HG02623 (cell line): ENCODE measurements at regions not wholly inside any gene's neighbourhood (a gene's known extent, or its start where the extent isn't known, plus 50 kb on each side); places are given as distances from the start of the nearest gene placed in this dataset.
A peak's percentile ranks its signal among the peaks of the same experiment; 100 is the strongest.

Source experiments
- ATAC-seq: cut with Tn5 transposase; IDR thresholded peaks from one replicate; pipeline ENCODE4 v1.9.1; 2021; ENCODE audit warnings: moderate library complexity; ENCODE audit not compliant: unreplicated experiment

GRCh38 chr1:200319148-200319547 is 90.7 kb downstream of the ZNF281 start:
- no peak for ATAC-seq

- ATAC-seq, result no peak
These were observed 92.6 kb downstream of the ZNF281 start for GRCh38 chr1:200317236-200317635.

DNA sequence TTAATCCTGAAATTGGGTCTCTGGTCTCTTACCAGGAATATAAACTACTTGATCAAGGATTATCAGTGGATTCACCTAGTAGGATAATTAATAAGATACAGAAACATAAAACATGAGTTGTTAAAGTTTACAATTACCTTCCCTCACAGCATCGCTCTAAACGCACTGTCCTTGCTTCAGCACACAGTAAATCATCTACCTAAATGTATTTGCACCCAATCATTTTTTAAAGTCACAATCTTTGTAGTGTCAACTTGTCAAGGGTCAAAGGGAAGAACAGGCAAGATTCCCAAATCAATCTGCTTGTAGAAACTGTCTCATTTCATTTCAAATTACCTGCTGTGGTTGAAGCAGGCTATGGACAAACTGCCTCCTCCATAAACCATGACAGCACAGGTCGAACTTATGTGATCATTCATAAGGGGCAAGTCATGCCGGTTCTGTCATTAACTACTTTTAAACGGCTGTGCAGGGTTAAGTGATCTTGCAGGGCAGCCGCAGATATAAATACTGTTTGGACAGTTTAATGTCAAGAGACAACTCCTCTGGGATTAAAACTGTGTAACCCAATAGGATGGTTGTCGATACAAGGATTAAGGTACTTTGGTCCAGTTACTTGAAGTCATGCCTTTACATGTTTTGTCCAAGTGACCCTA is 93.6 kb downstream of the ZNF281 start:
- ATAC-seq, result no peak

DNA sequence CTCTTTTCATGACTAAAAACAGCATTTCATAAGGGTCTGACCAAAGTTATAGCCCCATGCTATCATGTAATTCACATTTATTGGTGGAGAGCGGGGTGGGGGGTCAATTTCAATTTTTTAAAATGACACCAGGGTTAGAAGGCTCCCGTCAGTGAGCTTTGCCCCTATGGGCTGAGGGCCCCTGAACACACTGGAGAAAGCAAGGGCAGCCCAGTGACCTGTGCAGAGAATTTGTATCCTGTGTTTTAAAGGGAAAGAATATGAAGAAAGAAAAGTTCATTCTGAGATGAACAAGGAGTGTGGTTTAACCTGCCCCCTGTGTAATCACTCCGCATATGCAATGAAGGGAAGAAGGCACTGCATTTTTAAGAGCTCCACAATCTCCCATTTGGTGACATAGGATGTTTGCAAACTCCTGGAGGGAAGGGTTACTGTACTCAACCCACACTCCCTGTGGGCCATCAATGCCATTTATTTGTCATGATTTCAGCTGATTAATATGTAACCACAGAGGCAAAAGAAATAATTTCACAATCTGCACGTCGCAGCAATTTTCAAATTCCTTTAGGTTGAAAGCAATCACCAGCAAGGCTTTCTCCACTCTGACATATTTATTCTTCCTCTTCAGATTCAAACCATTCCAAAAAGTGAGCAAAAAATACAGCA is 95.6 kb downstream of the ZNF281 start:
- no peak for ATAC-seq

DNA sequence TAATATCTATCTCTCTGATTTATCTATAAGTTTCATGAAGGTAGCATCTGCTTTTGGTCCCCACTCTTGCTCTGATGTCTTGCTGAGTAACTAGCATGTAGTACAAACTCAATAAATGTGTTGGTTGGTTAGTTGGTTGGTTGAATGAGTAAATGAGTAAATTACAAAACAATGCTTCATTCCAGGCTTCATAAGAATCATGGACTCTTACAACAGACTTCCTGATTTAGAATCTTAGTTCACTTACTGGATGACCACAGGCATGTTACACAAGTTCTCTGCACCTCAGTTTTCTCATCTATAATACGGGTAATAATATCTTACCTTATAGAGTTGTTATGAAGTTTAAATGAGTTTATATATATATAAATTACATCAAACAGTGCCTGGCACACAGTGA is 98.6 kb downstream of the ZNF281 start:
- ATAC-seq, result no peak

- no peak for ATAC-seq
These were observed 99.0 kb downstream of the ZNF281 start for GRCh38 chr1:200310824-200311223.

DNA sequence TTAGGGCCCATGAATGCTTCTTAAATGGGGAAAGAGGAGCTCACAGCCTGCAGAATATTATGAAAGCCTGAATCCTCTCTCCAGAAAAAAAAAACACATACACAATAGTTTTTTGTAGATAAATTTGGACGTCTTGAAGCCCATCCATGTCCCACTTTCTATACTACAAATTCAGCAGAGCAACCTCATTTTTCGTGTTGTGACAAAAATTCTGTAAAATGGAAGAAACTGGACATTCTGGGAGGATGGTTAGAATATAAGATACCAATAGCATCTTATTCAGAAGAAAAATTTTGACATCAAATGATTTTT is 102.1 kb downstream of the ZNF281 start:
- no peak for ATAC-seq

DNA sequence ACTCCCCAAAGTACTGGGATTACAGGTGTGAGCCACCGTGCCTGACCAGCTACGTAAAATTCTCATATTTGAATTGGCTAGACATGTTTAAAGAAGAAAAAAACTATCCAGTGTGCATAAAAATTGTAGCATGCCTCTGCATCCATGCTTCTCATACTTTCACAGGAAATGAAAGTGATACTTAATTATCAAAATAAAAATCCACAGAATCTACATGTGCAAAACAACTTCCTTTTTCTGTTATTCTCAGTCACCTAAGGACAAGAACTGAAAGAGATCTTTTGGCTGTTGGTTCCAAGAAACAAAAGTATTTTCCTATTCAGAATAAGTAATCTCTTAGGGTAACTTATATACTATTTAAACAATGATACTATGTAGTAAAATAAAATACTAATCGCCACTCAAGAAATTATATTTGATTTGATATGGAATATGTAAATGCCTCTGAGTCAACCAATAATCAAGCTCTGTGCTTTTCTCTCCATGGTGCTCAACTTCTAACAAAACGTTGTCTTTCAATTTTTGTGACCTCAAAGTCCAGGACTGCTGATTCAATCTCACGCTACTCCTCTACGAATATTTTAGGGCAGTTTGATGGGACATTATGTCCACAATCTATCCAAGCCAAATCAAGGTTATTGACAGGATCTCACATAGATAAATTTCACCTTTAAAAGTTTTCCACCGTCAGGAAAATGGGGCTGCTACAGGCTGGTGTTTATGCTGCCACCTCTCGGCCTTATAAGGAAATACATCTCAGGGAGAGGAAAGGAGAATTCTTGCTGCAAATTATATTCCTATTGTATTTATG is 102.7 kb downstream of the ZNF281 start:
- ATAC-seq, result peak; percentile 51

- ATAC-seq, result no peak
These were observed 104.0 kb downstream of the ZNF281 start for GRCh38 chr1:200305806-200306205.

GRCh38 chr1:200304171-200304570 is 105.7 kb downstream of the ZNF281 start:
- ATAC-seq, result no peak

- peak; percentile 1 for ATAC-seq
These were observed 106.9 kb downstream of the ZNF281 start for GRCh38 chr1:200302921-200303290.

DNA sequence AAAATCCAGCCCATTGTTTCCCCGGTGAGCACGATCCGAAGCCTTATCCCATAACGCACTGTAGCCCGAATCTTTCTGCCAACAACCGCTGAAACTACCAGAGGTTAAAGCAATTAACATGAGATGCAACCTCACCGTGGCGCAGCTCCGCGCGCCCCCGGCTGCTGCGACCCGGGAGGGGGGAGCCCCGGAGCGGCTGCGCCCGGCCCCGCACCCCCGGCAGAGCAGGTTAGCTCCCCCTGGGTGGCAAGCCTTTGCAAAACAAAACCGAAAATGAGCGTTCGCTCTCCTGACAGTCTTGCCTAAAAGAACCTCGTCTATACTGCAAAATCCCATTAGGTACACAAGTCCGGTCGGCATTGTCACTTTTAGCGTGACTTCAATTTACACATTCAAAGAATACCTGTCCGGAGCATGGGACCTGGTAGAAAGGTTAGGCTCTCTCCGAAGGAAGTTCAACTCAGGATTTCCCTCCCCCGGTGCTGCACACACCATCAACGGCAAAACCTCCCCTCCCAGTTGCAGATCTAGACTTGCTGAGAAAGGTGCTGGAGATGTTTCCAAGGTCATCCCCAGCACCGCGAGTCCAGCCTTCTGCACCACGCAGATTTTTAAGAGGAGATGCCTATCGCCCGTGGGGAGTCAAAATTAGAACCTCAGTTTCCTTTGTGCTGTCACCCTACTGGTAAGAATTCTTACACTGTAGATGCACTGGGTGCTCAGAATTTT is 107.5 kb downstream of the ZNF281 start:
- peak; percentile 55 for ATAC-seq

GRCh38 chr1:200301152-200301551 is 108.7 kb downstream of the ZNF281 start:
- no peak for ATAC-seq

GRCh38 chr1:200299571-200299970 is 110.3 kb downstream of the ZNF281 start:
- ATAC-seq, result no peak

- no peak for ATAC-seq
These were observed 111.6 kb downstream of the ZNF281 start for GRCh38 chr1:200298242-200298641.

DNA sequence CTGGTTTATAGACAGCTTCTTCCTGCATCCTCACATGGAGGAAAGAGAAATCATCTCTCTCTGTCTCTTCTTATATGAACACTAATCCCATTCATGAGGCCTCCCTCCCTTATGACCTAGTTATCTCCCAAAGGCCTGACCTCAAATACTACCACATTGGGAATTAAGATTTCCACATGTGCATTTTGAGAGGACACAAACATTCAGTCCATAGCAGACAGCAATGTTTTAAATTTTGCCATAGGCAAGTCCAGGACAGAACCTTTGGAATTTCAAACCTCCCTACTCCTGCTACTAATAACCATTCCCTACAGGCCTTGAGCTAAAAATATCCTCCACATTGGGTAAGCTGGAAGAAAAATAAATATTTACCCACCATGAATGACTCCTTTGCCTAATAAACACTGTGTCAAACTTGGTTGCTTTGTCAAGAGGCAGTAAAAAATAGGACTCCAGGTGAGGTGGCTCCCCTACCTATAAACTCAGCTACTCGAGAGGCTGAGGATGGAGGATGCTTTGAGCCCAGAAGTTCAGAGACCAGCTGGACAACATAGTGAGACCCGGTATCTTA is 113.7 kb downstream of the ZNF281 start:
- ATAC-seq, result no peak

- no peak for ATAC-seq
These were observed 115.6 kb downstream of the ZNF281 start for GRCh38 chr1:200294241-200294640.

DNA sequence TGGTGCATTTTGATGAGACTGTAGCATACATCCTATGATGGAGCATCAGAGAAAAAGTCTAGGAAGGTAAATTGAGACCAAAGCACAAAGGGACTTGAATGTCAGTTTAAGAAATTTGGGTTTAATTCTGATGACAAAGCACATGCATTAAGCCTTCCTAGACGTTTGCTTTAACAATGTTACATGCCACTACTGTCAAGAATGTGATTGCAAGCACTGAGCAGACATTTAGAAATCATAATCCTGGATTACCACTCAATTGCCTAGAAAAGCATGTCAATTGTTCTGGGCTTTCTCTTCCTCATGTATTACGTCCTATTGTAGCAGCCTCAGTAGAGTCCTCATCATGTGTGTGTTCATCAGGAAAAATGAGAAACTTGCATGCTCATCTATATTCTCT is 117.1 kb downstream of the ZNF281 start:
- no peak for ATAC-seq

DNA sequence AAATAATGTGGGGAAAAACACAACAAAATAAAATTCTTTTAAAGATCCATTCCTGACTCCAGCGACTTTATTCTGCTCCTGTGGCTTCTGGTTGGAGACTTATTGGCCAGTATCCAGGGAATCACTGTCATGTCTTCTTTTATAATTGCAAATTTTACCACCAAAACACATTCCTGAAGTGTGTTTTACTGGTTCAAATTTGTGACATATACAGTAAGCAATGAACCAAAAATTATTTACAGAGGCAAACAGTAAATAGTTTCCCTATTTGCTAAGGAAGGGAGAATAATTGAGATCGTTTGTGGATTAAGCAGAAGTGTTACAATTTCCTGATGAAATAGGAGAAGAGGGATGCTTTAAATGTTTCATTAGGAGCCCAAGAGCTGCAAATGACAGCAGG is 118.7 kb downstream of the ZNF281 start:
- ATAC-seq, result no peak

DNA sequence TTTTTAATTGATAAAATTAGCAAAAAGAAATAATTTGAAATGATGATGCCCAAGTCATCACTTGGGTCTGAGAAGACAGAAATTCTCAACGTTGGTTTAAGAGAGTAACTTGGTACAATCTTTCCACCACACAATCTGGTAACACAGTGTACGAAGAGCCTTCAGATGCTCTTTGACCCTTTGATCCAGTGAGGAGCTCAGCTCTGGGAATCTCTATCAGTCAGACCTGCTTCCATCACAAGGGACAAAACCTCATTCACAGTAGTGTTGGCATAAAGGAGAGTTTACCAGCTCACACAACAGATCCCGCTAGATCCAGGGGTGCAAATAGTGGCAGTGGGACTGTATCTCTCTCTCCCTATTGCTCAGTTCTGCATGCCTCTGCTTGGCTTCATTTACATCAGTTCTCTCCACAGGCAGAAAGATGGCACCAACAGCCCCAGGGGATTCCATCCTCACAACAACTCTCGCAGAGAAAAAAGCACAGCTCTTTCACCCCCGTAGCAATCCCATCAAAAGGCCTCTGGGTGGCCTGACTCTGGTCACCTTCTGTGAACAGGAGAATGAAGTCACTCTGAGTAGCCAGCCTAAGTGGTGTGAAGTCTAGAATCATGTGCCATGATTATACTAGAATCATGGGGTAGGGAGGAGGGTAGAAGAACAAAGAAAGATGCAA is 119.7 kb downstream of the ZNF281 start:
- ATAC-seq, result no peak

DNA sequence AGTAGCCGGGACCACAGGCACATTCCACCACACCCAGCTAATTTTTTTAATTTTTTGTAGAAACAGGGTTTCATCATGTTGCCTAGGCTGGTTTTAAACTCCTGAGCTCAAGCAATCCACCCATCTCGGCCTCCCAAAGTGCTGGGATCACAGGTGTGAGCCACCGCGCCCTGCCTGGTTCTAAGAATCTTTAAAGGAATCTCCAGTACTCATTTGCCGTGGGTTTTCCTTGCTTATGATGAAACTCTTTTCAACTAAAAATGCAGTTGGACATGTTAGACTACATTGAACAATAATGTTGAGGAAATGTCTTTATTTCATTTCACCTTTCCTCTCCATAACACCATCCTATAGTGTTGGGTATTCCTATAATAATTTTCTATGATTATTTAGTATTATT is 121.6 kb downstream of the ZNF281 start:
- no peak for ATAC-seq
